ELF-1 (cell line): ENCODE measurements at regions not wholly inside any gene's neighbourhood (a gene's known extent, or its start where the extent isn't known, plus 50 kb on each side); places are given as distances from the start of the nearest gene placed in this dataset.

Experiments used
- DNase-seq: peaks from one replicate; pipeline ENCODE4 v3.0.0-alpha.2; 2016; ENCODE audit warnings: low read depth, low spot score

- DNase-seq = no peak
Observed at GRCh38 chr20:40393197-40394079, 295.6 kb downstream of the MAFB start.

- no peak for DNase-seq
Observed at GRCh38 chr20:40390654-40391053, 298.4 kb downstream of the MAFB start.

DNA sequence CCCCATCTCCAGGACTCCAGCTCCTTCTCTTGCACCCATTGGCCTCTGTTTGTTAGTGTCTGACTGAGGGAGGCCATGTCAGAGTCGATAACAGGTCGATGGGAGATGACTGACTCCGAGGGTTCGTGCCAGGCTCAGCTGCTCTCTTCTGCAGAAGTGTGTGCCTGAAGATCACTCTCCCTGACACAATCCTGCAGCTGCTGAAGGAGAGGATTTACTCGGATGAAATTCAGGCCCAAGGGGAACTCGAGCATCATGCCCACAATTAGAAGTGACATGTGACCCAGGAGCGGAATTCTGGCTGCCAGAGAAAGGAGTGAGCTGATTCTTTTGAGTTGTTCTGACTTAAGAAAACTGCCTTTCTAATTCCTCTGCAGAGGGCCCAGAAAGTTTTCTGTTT lies 318.2 kb downstream of the MAFB start:
- no peak for DNase-seq

DNA sequence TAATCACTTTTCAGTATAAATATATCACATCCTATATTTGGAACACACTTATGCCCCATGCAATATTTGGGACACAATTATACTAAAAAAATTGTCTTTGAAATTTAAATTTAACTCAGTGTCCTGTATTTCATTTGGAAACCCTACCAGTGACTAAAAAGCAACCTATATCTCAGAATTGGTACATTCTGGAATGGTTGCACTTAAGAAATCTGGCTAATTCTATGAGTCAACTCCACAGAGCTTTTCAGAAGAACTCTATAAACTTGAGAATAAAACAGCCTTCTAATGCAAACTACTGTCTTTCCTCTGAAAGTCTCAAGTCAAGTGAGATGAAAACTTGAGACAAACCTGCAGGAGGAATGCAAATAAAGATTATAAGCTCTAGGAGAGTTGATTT lies 320.2 kb downstream of the MAFB start:
- no peak for DNase-seq

DNA sequence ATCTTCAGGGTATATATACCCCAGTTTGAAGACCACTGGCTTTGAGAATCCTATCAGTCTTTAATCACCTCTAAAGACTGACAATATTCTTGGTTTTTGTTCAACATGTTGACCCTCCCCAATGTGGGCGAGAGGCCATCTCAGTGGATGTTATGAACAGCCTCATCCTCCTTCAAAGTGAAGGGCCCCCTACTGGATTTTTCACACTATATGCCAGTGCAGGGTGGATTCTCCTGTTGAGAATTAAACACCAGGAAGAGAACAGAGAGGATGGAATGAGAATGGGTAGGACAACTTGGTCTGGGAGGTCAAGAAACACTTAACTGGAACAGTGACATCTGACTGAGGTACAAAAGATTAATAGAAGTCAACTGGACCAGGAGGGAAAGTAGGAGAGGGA lies 327.1 kb downstream of the MAFB start:
- DNase-seq = no peak

DNA sequence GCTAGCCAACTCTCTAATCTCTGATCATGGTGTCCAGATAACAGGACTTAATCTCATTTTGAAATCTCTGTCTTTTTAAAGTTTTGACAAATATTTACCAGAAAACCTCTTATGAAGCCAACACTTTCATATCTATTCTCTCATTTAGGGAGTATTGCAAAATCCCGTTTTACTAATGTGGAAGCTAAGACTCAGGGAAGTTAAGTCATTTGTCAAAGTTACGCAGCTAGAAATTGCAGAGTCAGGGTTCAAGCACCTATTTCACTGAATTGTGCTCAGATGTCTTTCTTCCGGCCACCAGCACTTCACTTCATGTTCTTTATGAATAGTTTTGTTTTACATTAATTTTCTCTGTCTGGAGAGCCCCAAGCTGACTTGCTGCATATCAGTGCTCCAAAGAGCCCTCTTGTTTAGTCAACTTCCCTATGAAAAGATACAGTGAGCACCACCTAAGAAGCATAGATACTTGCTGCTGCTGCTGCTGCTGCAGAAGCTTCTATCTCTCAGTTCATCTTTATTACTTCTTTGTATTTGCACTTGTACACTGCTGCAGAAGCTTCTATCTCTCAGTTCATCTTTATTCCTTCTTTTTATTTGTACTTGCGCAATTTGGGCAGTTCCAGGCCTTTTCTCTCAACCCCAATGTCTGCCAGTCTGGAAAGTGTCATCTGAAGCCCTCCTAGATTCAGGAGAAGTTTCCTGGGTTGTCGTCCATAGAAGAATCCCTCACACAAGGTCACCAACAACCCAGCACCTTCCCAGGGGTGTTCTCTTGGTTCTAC lies 329.7 kb downstream of the MAFB start:
- no peak for DNase-seq

- no peak for DNase-seq
Observed at GRCh38 chr20:40354880-40355279, 334.2 kb downstream of the MAFB start.

DNA sequence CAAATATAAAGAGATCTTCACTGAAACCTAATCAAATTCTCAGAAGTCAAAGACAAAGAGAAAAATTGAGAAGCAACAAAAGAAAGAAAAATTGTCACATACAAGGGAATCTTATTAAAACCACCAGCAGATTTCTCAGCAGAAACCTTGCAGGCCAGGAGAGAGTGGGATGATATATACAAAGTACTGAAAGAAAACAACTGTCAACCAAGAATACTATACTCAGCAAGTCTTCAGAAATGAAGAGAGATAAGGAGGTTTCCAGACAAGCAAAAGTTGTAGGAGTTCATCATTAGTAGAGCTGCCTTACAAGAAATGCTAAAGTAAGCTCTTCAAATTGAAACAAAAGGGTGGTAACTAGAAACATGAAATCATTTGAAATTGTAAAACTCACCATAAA lies 345.6 kb downstream of the MAFB start:
- no peak for DNase-seq

DNA sequence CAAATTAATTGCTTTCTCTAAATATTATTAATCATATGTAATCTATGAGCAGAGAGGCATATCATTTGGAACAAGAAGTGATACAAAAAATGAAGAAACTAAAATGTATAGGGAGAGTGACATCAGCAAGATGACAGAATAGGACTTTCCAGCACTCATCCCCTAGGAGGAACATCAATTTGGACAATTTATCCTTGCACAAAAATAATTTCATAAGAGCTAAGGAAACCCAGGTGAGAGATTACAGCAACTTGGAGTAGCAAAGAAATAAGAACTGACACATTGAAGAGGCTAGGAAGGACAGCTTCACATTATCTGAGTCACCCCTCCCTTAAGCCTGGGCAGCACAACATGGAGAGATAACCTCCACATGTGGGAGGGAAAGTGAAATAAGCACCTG lies 347.5 kb downstream of the MAFB start:
- DNase-seq = no peak

DNA sequence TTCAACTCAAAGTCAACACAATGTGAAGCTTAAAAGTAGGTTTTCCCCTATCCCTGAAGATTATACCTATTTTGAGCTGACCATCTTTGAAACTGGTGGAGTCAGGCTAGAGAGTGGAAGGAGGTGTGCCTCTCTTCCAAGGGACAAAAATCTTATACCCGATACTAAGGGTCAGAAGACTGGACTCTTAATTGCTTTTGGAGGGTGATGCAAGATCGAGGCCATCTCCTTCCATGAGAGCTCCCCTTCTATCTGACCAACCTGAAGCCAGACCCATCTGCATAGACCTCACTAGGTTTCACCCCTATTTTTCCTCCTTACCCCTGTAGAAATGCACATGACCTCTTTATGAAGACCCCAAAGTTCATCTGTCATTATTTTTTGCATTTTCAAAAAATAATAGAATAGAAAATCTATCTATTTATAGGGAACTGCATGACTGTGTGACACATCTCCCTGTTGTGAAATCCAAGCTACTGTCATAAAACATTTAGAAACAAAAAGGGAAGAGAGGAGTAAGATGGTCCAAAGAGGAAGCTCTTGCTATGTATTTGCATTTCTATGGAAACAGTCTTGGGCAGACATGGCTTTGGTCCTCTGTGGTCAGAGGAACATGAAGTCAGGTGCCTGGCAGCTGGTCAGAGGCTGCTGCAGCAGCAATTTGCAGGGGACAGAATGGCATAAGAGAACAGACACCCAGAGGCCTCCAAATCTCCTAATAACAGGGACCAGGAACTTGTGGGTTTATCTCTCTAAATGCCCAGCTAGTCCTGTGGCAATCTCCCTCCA lies 349.2 kb downstream of the MAFB start:
- no peak for DNase-seq

DNA sequence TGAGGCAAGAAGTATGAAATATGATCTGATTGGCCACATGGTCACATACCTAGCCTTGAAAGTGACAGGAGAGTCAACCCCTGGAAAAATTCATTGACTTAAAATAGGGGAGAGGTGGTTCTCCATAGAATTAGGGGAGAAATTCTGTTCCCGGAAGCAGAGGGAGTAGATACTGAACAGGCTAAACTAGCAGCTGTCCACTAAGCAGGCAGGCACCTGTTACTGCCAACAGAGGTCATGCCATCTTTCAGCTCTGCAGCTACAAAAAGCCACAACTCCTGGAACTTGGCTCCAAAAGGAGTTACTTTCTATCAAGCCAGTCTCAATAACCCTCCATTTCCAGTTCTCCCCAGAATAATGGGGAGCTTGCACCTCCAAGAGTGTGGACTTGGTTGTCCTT lies 352.5 kb downstream of the MAFB start:
- no peak for DNase-seq

GRCh38 chr20:40335901-40336351 lies 353.1 kb downstream of the MAFB start:
- no peak for DNase-seq

DNA sequence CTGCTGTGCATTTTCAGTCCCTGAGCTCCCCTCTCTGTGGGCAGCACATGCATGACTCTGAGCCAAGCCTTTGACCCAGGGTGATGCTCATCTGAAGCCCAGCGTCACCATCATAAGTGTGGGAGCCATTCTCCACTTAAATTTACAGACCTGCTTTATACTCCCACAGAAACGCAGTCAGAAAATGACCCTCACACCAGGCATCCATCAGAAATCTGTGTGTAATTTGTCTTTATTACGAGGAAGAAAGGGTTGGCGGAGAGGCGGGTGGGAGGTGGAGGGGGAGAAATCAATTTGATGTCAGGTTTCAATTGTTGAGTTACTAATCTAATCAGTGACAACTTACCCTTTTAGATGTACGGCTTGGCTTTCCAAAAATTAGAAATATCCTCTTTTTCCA lies 353.6 kb downstream of the MAFB start:
- no peak for DNase-seq

DNA sequence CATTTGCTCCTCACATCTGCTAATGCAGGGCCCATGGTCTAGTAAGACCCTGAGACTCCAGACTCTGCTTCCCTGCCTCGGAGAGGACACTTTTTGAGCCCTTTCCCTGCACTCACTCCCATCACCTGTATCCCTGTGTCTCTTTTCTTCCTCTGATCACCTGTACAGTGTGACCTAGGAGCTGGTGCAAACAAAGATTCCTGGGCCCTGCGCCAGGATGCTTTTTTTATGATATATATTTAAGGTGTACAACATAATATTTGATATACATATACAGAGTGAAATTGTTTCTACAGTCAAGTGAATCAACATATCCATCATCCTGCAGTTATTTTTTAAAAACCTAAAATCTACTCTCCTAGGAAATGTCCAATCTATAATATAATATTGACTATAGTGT lies 355.4 kb downstream of the MAFB start:
- no peak for DNase-seq

DNA sequence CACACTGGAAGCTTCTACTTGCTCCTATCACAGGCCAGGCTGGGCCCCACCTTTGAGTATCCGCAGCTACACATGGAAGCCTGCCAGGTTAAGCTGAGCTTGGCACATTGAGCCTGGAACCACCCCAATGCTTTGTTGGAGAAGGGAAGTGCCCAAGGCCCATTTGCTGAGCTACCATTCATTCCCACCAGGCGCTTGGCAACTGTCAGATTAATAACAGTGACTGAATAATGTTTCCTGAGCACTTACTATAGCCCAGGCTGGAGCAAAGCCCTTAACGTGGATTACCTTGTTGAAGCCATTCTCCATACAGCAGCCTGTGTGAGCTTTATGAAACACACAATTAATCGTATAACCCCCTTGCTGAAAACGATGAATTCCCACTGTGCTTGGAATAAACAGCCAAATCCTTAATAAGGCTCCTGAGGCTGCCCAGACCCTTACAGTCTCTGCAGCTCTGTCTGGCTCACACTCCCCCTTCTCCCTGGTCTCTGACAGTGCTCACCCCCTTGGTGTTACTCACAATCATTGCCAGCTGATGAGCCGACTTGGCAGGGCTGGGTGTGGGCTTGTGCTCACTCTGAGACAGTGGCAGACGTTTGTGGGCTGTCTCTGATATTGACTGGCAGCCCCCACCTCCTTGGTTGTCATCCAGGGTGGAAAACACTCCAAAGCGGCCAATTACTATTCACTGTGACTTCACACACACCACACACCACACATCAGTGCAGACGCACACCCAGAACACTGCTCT lies 357.1 kb downstream of the MAFB start:
- no peak for DNase-seq

DNA sequence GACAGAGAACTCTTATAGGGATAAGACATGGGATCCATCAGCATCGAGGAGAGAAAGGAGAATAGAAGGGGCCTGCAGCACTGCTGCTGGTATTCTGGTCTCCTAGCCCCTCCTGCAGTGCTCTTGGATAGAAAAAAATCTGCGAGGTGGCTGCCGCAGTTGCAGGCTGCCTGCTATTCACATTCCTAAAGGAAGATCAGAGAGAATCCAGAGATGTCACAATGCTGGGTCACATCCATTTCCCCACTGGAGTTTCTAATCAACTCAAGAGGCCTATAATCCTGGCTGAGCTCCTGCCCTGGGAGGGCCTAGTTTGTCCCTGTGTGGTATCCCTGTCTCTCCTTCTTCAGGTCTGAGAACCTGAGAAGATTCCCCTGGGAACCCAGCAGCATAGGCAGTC lies 357.8 kb downstream of the MAFB start:
- DNase-seq = peak; percentile 21

- no peak for DNase-seq
Observed at GRCh38 chr20:40329321-40329720, 359.7 kb downstream of the MAFB start.

DNA sequence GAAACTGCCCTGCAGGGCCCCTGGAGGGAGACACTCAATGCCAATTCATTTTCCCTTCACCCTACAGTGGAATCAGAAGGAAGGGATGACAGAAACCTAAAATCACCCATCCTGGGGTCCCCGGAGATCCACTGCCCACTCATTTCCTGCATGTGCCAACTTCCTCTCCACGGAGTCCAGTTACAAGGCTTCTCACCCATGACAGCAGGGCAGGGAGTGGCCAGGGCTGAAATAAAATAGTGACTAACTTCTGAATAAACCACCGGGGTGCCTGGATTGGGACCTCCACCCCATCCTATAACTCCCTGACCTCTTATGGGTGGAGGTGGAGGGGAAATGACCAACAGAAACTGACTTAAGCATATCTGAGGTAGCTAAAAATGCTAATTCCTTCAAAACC lies 362.3 kb downstream of the MAFB start:
- no peak for DNase-seq

DNA sequence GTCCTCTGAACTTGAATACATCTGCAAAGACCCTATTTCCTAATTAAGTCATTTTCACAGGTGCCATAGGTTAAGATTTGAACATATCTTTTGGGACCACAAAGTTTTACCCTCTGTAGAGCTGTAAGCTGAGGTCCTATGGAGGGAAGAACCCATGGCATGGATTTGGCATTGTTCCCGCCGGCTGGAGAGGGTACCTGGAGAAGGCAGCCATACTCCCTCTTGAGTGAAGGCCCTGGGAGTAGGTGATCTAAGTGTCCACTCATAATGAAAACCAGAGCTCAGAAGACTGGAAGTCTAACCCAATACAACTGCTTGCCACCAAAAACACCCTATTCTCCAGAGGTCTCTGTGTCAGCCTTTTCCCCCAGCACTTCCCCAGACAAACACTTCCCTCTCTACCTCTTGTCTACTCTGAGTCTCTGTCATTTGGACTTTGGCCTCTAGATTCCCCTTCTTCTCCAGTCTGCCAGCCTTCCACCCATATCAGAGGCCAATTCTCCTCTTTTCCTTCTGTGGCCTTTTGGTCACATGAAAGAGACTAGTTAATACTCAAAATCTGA lies 363.9 kb downstream of the MAFB start:
- no peak for DNase-seq

- no peak for DNase-seq
Observed at GRCh38 chr20:40323361-40323794, 365.7 kb downstream of the MAFB start.

DNA sequence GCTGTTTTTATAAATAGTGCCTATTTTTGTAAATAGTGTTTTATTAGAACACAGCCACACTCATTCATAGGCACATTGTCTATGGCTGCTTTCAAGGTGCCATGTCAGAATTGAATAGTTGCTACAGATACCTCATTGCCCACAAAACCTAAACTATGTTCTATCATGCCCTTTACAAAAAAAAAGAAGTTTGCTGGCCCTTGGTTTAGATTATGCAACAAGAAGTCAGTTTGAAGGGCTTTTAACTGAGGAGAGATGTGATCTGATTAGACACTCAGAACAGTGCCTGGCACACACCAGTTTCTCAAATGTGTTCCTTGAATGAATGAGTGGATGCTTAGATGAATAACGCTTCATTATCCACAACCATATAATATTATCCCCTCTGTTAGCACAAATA lies 366.1 kb downstream of the MAFB start:
- DNase-seq = no peak
